CD4-positive, alpha-beta memory T cell (primary cell): ENCODE measurements at regions not wholly inside any gene's neighbourhood (a gene's known extent, or its start where the extent isn't known, plus 50 kb on each side); places are given as distances from the start of the nearest gene placed in this dataset.

Experiments used
- CTCF ChIA-PET: fragments of 350-600 bp; sonication (Branson Sonifier 250); formaldehyde crosslinking; loops from one replicate; lab custom pipeline; 2021; ENCODE audit warnings: inconsistent platforms; ENCODE audit not compliant: partially characterized antibody; lab: Charles Lee
- POLR2A ChIA-PET: fragments of 350-600 bp; sonication (Branson Sonifier 250); formaldehyde crosslinking; loops from one replicate; lab custom pipeline; 2021; ENCODE audit not compliant: partially characterized antibody; lab: Charles Lee
- DNase-seq, 5 donors: peaks; one replicate each; pipeline versions ENCODE4 v3.0.0 to v3.0.0-alpha.2; 2020 to 2022; ENCODE audit warnings: mixed read lengths in 1 of 5
- H3K27ac ChIP-seq: one replicate; pipeline ENCODE4 v1.7.0; 2013; ENCODE audit warnings: low read depth, low read length
- H3K27me3 ChIP-seq: 2 replicates; pipeline ENCODE4 v1.7.0; 2013; ENCODE audit warnings: mild to moderate bottlenecking, low read length, moderate library complexity; ENCODE audit not compliant: insufficient read depth
- H3K36me3 ChIP-seq: 2 replicates; pipeline ENCODE4 v1.7.0; 2013; ENCODE audit warnings: mild to moderate bottlenecking, low read length, moderate library complexity; ENCODE audit not compliant: insufficient read depth
- H3K4me1 ChIP-seq: 2 replicates; pipeline ENCODE4 v1.7.0; 2013; ENCODE audit warnings: mild to moderate bottlenecking, low read length, moderate library complexity; ENCODE audit not compliant: insufficient read depth
- H3K4me3 ChIP-seq, 2 donors: one replicate each; pipeline ENCODE4 v1.7.0; 2013; ENCODE audit warnings: low read length in 2 of 2, mild to moderate bottlenecking in 1 of 2
- H3K9me3 ChIP-seq, 2 donors: one replicate each; pipeline ENCODE4 v1.7.0; 2013; ENCODE audit warnings: low read length in 2 of 2, control low read depth in 1 of 2; ENCODE audit not compliant: control insufficient read depth in 1 of 2
- H3K27ac Mint-ChIP-seq, 7 donors: one replicate each; pipeline ENCODE4 v1.8.0; 2020 to 2021; ENCODE audit warnings: mixed read lengths in 7 of 7, mild to moderate bottlenecking in 6 of 7, inconsistent platforms in 3 of 7, moderate library complexity in 3 of 7
- H3K27me3 Mint-ChIP-seq, 2 donors: one replicate each; pipeline ENCODE4 v1.8.0; 2020 to 2021; ENCODE audit warnings: mixed read lengths in 2 of 2
- H3K36me3 Mint-ChIP-seq, 2 donors: one replicate each; pipeline ENCODE4 v1.8.0; 2020 to 2021; ENCODE audit warnings: mixed read lengths in 2 of 2, inconsistent platforms in 1 of 2, mild to moderate bottlenecking in 1 of 2
- H3K4me1 Mint-ChIP-seq, 4 donors: one replicate each; pipeline ENCODE4 v1.8.0; 2020 to 2021; ENCODE audit warnings: mixed read lengths in 4 of 4, mild to moderate bottlenecking in 1 of 4
- H3K4me3 Mint-ChIP-seq, 8 donors: one replicate each; pipeline ENCODE4 v1.8.0; 2020 to 2021; ENCODE audit warnings: mixed read lengths in 8 of 8, mild to moderate bottlenecking in 7 of 8, moderate library complexity in 6 of 8, inconsistent platforms in 3 of 8
- H3K9me3 Mint-ChIP-seq, 8 donors: one replicate each; pipeline ENCODE4 v1.8.0; 2020 to 2021; ENCODE audit warnings: mixed read lengths in 8 of 8, mild to moderate bottlenecking in 5 of 8, inconsistent platforms in 3 of 8, moderate library complexity in 1 of 8
- intact Hi-C: fragments of 100-400 bp; cut with micrococcal nuclease; formaldehyde crosslinking; loops from one replicate; pipeline ENCODE4 v1.15.1; 2023

GRCh38 chr20:24227600-24227999, 239.0 kb upstream of the GGTLC1 start:
- Histone ChIP-seq H3K4me1 (no peaks in the 10 kb centered on the region), H3K27me3 (no peaks in the 10 kb centered on the region), H3K27ac (no peak overlapping the region), H3K9me3 (no peaks in the 10 kb centered on the region), H3K36me3 (no peaks in the 10 kb centered on the region), H3K4me3 (no peak overlapping the region)
- CTCF ChIA-PET = no interaction called here
- Mint-ChIP-seq H3K4me1 (no peaks in the 10 kb centered on the region), H3K4me3 (no peak overlapping the region), H3K9me3 (peaks cover 0 to 3% (median 0%) of the 10 kb centered on the region in 8 donors), H3K27ac (no peak overlapping the region), H3K27me3 (peaks cover 6 to 9% of the 10 kb centered on the region in 2 donors), H3K36me3 (no peaks in the 10 kb centered on the region)
- POLR2A ChIA-PET = no interaction called here
- DNase-seq = no peak
- intact Hi-C loops = no loop called here

GRCh38 chr20:24212494-24212893, 223.9 kb upstream of the GGTLC1 start:
- no peak overlapping the region for H3K4me3 Mint-ChIP-seq
- peaks cover 9% of the 10 kb centered on the region for H3K27me3 ChIP-seq
- no peaks in the 10 kb centered on the region for H3K36me3 Mint-ChIP-seq
- DNase-seq = no peak
- ChIA-PET CTCF (no interaction called here), POLR2A (no interaction called here)
- peaks cover 25 to 31% of the 10 kb centered on the region in 2 donors for H3K27me3 Mint-ChIP-seq
- no peaks in the 10 kb centered on the region for H3K4me1 ChIP-seq
- intact Hi-C loops = no loop called here
- no peak overlapping the region for H3K27ac ChIP-seq
- no peaks in the 10 kb centered on the region for H3K36me3 ChIP-seq
- H3K4me3 ChIP-seq = no peak overlapping the region
- no peak overlapping the region for H3K27ac Mint-ChIP-seq
- H3K9me3 ChIP-seq = no peaks in the 10 kb centered on the region
- H3K9me3 Mint-ChIP-seq = peaks cover 0 to 24% (median 10%) of the 10 kb centered on the region in 8 donors
- H3K4me1 Mint-ChIP-seq = no peaks in the 10 kb centered on the region

GRCh38 chr20:24211972-24212371, 223.4 kb upstream of the GGTLC1 start:
- no peaks in the 10 kb centered on the region for H3K4me1 ChIP-seq
- no peak overlapping the region for H3K4me3 Mint-ChIP-seq
- H3K36me3 Mint-ChIP-seq = no peaks in the 10 kb centered on the region
- H3K9me3 Mint-ChIP-seq = peaks cover 0 to 18% (median 10%) of the 10 kb centered on the region in 8 donors
- H3K36me3 ChIP-seq = no peaks in the 10 kb centered on the region
- intact Hi-C loops = no loop called here
- no peaks in the 10 kb centered on the region for H3K9me3 ChIP-seq
- CTCF ChIA-PET = no interaction called here
- H3K27me3 Mint-ChIP-seq = peaks cover 25 to 31% of the 10 kb centered on the region in 2 donors
- POLR2A ChIA-PET = no interaction called here
- H3K27ac ChIP-seq = no peak overlapping the region
- no peak overlapping the region for H3K27ac Mint-ChIP-seq
- no peaks in the 10 kb centered on the region for H3K4me1 Mint-ChIP-seq
- H3K4me3 ChIP-seq = no peak overlapping the region
- peaks cover 9% of the 10 kb centered on the region for H3K27me3 ChIP-seq
- DNase-seq = no peak

DNA sequence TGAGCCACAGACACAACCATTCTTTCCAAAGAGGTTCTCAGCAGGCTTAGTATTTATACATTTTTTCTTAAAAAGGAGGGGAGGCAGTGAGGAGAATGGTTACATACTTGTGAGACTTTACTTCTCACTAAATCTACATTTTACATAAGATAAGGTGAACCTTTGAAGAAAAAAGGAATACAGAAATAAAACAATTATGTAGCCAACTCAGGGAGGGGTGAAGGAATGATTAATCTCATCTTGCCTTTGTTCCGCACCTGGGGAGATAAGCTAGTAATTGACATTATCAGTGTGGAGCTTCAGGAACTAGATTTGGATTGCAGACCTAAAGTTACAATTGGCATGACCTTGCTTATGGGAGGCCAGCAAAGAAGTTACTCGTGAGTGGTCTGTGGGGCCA, 221.8 kb upstream of the GGTLC1 start:
- Histone ChIP-seq H3K27me3 (peaks cover 9% of the 10 kb centered on the region), H3K36me3 (no peaks in the 10 kb centered on the region), H3K4me3 (no peak overlapping the region), H3K27ac (no peak overlapping the region), H3K4me1 (no peaks in the 10 kb centered on the region), H3K9me3 (no peaks in the 10 kb centered on the region)
- no peaks in the 10 kb centered on the region for H3K4me1 Mint-ChIP-seq
- no peak for DNase-seq
- no peak overlapping the region for H3K27ac Mint-ChIP-seq
- CTCF ChIA-PET = no interaction called here
- peaks cover 22 to 27% of the 10 kb centered on the region in 2 donors for H3K27me3 Mint-ChIP-seq
- POLR2A ChIA-PET = no interaction called here
- H3K36me3 Mint-ChIP-seq = no peaks in the 10 kb centered on the region
- intact Hi-C loops = no loop called here
- peaks cover 0 to 9% (median 5%) of the 10 kb centered on the region in 8 donors for H3K9me3 Mint-ChIP-seq
- no peak overlapping the region for H3K4me3 Mint-ChIP-seq

- CTCF ChIA-PET = interaction anchor here (1.2 kb wide), 1 partner anchor 271 kb away, joined by 3 read pairs; no protein-coding TSS in a partner anchor
- no peak overlapping the region for H3K4me3 Mint-ChIP-seq
Observed at GRCh38 chr20:24208652-24209051, 220.1 kb upstream of the GGTLC1 start.

DNA sequence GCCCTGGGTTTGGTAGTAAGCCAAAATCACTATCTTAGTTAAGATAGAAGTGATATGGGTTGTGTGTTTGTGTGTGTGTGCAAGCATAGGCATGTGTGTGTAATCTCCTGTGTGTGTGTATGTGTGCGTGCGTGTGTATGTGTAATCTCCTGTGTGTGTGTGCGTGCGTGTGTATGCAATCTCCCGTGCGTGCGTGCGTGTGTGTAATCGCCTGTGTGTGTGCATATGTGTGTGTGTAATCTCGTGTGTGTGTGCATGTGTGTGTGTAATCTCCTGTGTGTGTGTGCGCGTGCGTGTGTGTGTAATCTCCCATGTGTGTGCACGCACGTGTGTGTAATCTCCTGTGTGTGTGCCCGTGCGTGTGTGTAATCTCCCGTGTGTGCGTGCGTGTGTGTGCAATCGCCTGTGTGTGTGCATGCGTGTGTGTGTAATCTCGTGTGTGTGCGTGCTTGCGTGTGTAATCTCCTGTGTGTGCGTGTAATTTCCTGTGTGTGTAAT, 219.3 kb upstream of the GGTLC1 start:
- peaks cover 0 to 9% (median 4%) of the 10 kb centered on the region in 8 donors for H3K9me3 Mint-ChIP-seq
- no peak overlapping the region for H3K4me3 ChIP-seq
- H3K4me1 Mint-ChIP-seq = no peaks in the 10 kb centered on the region
- no peaks in the 10 kb centered on the region for H3K4me1 ChIP-seq
- H3K9me3 ChIP-seq = no peaks in the 10 kb centered on the region
- intact Hi-C loops = no loop called here
- H3K27ac Mint-ChIP-seq = peak overlapping the region in 1 of 7 donors; percentile 10
- CTCF ChIA-PET = no interaction called here
- no peak overlapping the region for H3K4me3 Mint-ChIP-seq
- H3K36me3 ChIP-seq = no peaks in the 10 kb centered on the region
- peaks cover 4% of the 10 kb centered on the region for H3K27me3 ChIP-seq
- H3K36me3 Mint-ChIP-seq = no peaks in the 10 kb centered on the region
- no peak overlapping the region for H3K27ac ChIP-seq
- H3K27me3 Mint-ChIP-seq = peaks cover 14 to 16% of the 10 kb centered on the region in 2 donors
- POLR2A ChIA-PET = no interaction called here
- DNase-seq = no peak

More at GRCh38 chr20:24208652-24209051, 220.1 kb upstream of the GGTLC1 start:
- Histone ChIP-seq H3K9me3 (no peaks in the 10 kb centered on the region), H3K27ac (no peak overlapping the region), H3K27me3 (peaks cover 9% of the 10 kb centered on the region), H3K36me3 (no peaks in the 10 kb centered on the region), H3K4me1 (no peaks in the 10 kb centered on the region), H3K4me3 (no peak overlapping the region)
- DNase-seq = no peak
- intact Hi-C loops = no loop called here
- Mint-ChIP-seq H3K27me3 (peaks cover 17 to 20% of the 10 kb centered on the region in 2 donors), H3K36me3 (no peaks in the 10 kb centered on the region), H3K4me1 (no peaks in the 10 kb centered on the region), H3K27ac (no peak overlapping the region), H3K9me3 (peaks cover 0 to 9% (median 5%) of the 10 kb centered on the region in 8 donors)
- POLR2A ChIA-PET = no interaction called here

GRCh38 chr20:24206995-24207394, 218.4 kb upstream of the GGTLC1 start:
- Histone ChIP-seq H3K27me3 (peaks cover 4% of the 10 kb centered on the region), H3K27ac (no peak overlapping the region), H3K36me3 (no peaks in the 10 kb centered on the region), H3K9me3 (no peaks in the 10 kb centered on the region), H3K4me3 (no peak overlapping the region), H3K4me1 (no peaks in the 10 kb centered on the region)
- Mint-ChIP-seq H3K4me1 (no peaks in the 10 kb centered on the region), H3K9me3 (peaks cover 0 to 9% (median 4%) of the 10 kb centered on the region in 8 donors), H3K27ac (no peak overlapping the region), H3K36me3 (no peaks in the 10 kb centered on the region), H3K27me3 (peaks cover 6 to 9% of the 10 kb centered on the region in 2 donors), H3K4me3 (no peak overlapping the region)
- DNase-seq = no peak
- CTCF ChIA-PET = no interaction called here
- intact Hi-C loops = no loop called here
- POLR2A ChIA-PET = no interaction called here
